ENCODE measurements at regions not wholly inside any gene's neighbourhood (a gene's known extent, or its start where the extent isn't known, plus 50 kb on each side); places are given as distances from the start of the nearest gene placed in this dataset.

GRCh38 chr4:141858437-141858836, 222.1 kb downstream of the IL15 start:
- H3K27ac ChIP-seq (ENCODE audit: insufficient read depth, low read length): no peak overlapping the region
- dilution Hi-C loops (cut with HindIII; ENCODE audit: low sequenced_read_pairs, unreplicated experiment): no loop called here
- no peak overlapping the region for H3K56ac ChIP-seq (ENCODE audit: extremely low read depth, insufficient read depth, low read length)
- ATAC-seq (ENCODE audit: low read depth) (no peak), DNase-seq (no peak)
- no peak overlapping the region for H2BK15ac ChIP-seq (ENCODE audit: low read depth, low read length)
- ChIA-PET CTCF (no interaction called here), POLR2A (ENCODE audit: unreplicated experiment) (no interaction called here)
- no peaks in the 10 kb centered on the region; the same call in 1 of the 2 replicates for H3K9me1 ChIP-seq (ENCODE audit: insufficient read depth, low read length)
- H3K4me2 ChIP-seq (ENCODE audit: low read depth, low read length): no peak overlapping the region
- no peaks in the 10 kb centered on the region for H3K9me3 ChIP-seq (ENCODE audit: control insufficient read depth, insufficient read depth, low read length)
- in situ Hi-C loops (cut with MboI; ENCODE audit: low sequenced_read_pairs): no loop called here
- no peaks in the 10 kb centered on the region for H4K20me1 ChIP-seq (ENCODE audit: insufficient read depth, low read length)
- no peak overlapping the region for H2AK9ac ChIP-seq (replicated peaks; ENCODE audit: low read depth, low read length, poor library complexity)
- no CpG with 5 or more reads among the region's 1 CpG for WGBS, 2 experiments (ENCODE audit: extremely low coverage in 2 of 2, insufficient read length in 1 of 2)
- no peak overlapping the region for H3K23ac ChIP-seq (ENCODE audit: low read depth, low read length)
- BruUV-seq (replicated peaks): no TSS peak
- H3K4ac ChIP-seq (ENCODE audit: low read depth, low read length): no peak overlapping the region
- no peaks in the 10 kb centered on the region for H3K27me3 ChIP-seq (ENCODE audit: control insufficient read depth, insufficient read depth, low read length)
- H2BK120ac ChIP-seq (ENCODE audit: low read depth, low read length): no peak overlapping the region
- H2BK5ac ChIP-seq (ENCODE audit: low read depth, low read length, poor library complexity, severe bottlenecking): no peak overlapping the region
- H4K91ac ChIP-seq (ENCODE audit: insufficient read depth, low read depth, low read length): no peak overlapping the region
- no peak overlapping the region for H3K14ac ChIP-seq (replicated peaks; ENCODE audit: low read depth, low read length)
- H3K18ac ChIP-seq (ENCODE audit: low read depth, low read length): no peak overlapping the region
- no peak overlapping the region for H2BK20ac ChIP-seq (ENCODE audit: low read depth, low read length)
- TF ChIP-seq, protein P1, sequence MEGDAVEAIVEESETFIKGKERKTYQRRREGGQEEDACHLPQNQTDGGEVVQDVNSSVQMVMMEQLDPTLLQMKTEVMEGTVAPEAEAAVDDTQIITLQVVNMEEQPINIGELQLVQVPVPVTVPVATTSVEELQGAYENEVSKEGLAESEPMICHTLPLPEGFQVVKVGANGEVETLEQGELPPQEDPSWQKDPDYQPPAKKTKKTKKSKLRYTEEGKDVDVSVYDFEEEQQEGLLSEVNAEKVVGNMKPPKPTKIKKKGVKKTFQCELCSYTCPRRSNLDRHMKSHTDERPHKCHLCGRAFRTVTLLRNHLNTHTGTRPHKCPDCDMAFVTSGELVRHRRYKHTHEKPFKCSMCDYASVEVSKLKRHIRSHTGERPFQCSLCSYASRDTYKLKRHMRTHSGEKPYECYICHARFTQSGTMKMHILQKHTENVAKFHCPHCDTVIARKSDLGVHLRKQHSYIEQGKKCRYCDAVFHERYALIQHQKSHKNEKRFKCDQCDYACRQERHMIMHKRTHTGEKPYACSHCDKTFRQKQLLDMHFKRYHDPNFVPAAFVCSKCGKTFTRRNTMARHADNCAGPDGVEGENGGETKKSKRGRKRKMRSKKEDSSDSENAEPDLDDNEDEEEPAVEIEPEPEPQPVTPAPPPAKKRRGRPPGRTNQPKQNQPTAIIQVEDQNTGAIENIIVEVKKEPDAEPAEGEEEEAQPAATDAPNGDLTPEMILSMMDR (conservative IDR thresholded peaks at IDR 0.05; ENCODE audit: low read depth, low read length): no peak
- no peak for TF ChIP-seq MAZ (IDR thresholded peaks at IDR 0.05; ENCODE audit: borderline replicate concordance, low read depth, low read length)
- TF ChIP-seq RFX5 (IDR thresholded peaks at IDR 0.05; ENCODE audit: low read depth, low read length): no peak
- TF ChIP-seq MXI1 (IDR thresholded peaks at IDR 0.05; ENCODE audit: borderline replicate concordance, low read depth, low read length): no peak
- no peak for TF ChIP-seq NFE2L2 (IDR thresholded peaks at IDR 0.05; ENCODE audit: low read depth, low read length)
- TF ChIP-seq ELK1 (IDR thresholded peaks at IDR 0.05; ENCODE audit: borderline replicate concordance, low read depth, low read length): no peak
- TF ChIP-seq CHD1 (IDR thresholded peaks at IDR 0.05; ENCODE audit: low read depth, low read length): no peak
- no peak for TF ChIP-seq RCOR1 (IDR thresholded peaks at IDR 0.05; ENCODE audit: insufficient replicate concordance, low read length)
- TF ChIP-seq SMC3 (IDR thresholded peaks at IDR 0.05; ENCODE audit: low read depth, low read length): no peak
- TF ChIP-seq FOS (IDR thresholded peaks at IDR 0.05; ENCODE audit: low read depth, low read length): no peak
- TF ChIP-seq CEBPB (IDR thresholded peaks at IDR 0.05; ENCODE audit: low read depth, low read length): no peak
- H4K8ac ChIP-seq (ENCODE audit: low read depth in 2 of 2, low read length in 2 of 2): no peak overlapping the region
- no peak overlapping the region for H3K9ac ChIP-seq (ENCODE audit: low read depth, low read length)
- H3K4me3 ChIP-seq (ENCODE audit: insufficient read depth, low read depth, low read length): no peak overlapping the region
- no peaks in the 10 kb centered on the region for H3K4me1 ChIP-seq (ENCODE audit: control insufficient read depth, insufficient read depth, low read length)
- intact Hi-C loops (cut with micrococcal nuclease): no loop called here
- H2AFZ ChIP-seq (replicated peaks; ENCODE audit: low read length, poor library complexity): no peak overlapping the region
- no peak overlapping the region for H2AK5ac ChIP-seq (ENCODE audit: low read depth, low read length)
- H4K5ac ChIP-seq (ENCODE audit: low read depth, low read length): no peak overlapping the region
- no peaks in the 10 kb centered on the region for H3K36me3 ChIP-seq (ENCODE audit: control insufficient read depth, insufficient read depth, low read length)
- H3K79me1 ChIP-seq (ENCODE audit: low read depth in 1 of 2, low read length in 2 of 2): no peaks in the 10 kb centered on the region

All from IMR-90 (cell line).